Activated CD4-positive, CD25-positive, alpha-beta regulatory T cell treated with anti-CD3 and anti-CD28 coated beads, Interleukin-2, amount 50 U/mL, for 72 hours (primary cell): ENCODE measurements at regions not wholly inside any gene's neighbourhood (a gene's known extent, or its start where the extent isn't known, plus 50 kb on each side); places are given as distances from the start of the nearest gene placed in this dataset.
"Not testable (repeated sequence)": the region's sequence is repeated elsewhere in the genome, so short reads cannot be mapped to it uniquely, and the experiment has no call there.

ENCODE experiments used
- DNase-seq: peaks from one replicate; pipeline ENCODE4 v3.0.0; 2021

DNA sequence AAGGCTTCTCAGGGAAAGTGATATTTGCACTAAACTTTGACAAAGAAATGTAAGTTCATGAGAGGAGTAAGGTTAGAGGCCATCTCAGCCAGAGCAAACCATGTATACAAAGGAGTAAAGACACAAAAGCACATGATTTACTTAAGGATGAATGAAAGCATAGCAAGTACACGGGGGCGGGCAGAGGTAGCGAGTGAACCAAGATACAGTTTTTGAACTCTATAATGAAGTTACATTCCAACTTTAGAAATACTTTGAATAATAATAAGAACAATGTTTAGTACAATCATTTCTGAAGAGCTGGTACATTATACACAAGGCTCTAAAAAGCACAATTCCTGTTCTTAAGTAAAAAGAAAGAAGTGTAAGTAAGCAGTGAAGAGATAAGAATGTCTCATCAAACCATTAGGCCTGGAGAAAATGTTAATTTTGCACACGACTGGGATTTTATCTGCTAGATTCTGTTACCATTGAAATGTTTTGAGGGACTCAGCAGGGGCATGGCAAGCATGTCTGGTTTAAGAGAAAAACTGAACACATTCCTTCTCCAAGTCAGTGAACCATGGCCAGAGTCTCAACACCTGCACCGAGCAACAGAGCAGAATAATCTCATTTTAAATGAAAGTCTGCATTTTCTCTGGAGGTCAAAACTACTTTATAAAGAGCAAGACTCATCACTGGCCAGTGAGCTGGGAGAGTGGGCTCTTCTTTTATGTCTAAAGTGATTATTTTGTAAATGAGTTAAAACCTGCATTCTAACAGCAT lies 147.6 kb upstream of the TRPM3 start:
- no peak for DNase-seq

DNA sequence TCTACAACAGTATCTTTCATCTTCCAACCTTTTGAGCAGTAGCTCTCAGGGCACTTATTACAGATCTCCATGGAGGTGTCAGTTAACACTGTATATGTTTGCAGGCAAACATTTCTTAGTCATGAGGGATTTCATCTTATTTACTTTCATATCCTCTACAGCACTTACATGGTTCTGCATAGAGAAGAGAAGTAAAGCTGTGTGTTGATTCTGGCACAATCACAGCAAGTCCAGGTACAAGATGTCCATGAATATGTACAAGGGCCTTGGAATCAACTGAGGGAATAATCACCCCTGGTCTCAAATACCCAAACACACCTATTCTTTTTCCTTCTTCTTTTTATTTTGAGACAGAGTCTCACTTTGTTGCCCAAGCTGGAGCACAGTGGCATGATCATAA lies 142.0 kb upstream of the TRPM3 start:
- DNase-seq, result no peak

DNA sequence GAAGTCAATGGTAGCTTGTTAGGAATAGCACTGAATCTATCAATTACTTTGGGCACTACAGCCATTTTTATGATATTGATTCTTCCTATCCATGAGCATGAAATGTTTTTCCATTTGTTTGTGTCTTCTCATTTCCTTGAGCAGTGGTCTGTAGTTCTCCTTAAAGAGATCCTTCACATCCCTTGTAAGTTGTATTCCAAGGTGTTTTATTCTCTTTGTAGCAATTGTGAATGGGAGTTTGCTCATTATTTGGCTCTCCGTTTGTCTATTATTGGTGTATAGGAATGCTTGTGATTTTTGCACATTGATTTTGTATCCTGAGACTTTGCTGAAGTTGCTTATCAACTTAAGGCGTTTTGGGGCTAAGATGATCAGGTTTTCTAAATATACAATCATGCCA lies 139.0 kb upstream of the TRPM3 start:
- DNase-seq, result not testable (repeated sequence)

DNA sequence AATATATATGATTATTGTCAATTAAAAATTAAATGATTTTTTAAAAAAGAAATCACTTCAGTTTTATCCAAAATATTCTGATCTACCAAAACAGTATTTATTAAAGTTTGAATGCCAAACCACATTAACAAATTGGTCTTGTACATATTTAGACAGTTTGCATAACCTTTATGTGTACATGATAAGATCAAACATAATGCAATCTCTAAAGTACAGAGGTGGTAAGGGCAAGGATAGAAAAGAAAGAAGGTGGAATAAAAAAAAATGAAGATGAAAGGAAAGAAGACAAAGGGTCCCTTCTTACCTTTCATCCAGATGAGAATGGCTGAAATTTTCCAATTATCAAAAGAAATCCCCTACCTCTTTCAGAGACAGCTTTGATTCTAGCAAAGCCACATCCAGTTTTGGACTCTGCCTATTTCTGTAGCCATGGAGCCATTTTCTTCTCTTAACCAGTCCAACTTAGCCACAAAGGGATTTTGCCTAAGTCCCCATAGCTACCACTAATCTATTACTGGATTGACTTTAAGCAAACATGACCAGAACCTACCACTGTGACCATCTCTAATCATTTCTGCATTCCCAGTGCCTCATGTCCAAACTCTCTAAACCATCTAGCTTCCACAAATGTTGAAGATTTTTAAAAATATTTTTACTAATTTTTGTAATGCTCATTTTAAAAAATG lies 133.3 kb upstream of the TRPM3 start:
- no peak for DNase-seq

DNA sequence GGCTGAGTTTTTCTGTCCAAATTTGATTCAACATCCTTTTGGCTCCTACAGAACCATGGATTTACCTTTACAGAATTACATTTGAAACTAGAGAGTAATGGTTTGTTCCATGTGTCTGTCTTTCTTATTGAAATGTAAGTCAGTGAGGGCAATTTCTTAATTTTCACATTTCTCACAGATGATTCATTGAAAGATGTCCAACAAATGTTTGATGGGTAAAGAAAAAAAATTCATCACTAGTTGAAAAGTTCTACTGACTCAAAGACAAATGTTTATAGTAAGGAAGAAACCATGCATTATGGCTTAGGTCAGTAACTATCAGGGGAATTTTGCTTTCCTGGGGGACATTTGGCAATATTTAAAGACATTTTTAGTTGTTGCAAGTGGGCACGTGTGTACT lies 131.6 kb upstream of the TRPM3 start:
- DNase-seq, result no peak

DNA sequence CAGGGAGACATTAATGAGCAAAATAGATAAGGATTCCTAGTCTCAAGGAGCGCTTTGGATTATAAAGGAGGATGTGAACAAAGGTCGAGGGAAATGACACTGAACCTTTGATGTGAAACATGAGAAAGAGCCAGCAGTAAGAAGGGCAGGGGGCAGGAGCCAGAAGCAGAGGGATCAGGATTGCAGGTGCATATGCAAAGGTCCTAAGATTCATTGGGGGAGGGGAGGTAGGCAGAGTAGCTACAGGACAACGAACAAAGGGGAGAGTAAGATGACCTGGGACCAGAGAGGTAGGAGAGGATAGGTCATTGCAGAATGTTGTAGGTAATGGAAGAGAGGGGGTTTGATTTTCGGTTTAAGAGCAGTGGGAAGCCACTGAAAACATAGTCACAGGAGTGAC lies 129.2 kb upstream of the TRPM3 start:
- DNase-seq, result no peak

DNA sequence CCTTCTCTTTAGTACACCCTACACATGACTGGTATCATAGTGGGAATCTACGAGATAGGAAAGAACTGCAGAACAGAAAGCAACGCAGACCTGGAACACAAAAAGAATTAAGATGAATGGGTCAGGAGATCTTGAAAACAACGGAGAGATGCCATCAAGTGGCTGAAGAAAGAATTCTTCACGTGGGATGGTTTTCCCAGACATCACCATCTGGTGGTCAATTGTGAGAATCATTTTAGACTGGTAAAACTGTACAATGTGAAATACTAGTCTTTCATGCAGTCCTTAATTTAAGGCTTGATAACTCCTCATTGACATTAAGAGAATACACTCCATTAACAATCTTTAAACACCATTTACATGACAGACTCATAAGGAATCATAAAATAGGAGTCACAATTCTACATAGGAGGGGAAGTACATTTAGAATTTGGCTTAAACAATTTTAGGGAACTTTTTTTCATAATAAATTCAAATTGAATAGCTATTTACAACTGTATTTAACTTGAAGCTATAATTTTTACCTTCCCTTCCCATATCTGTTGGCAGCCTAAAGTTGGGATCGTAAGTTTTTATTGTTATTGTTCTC lies 128.4 kb upstream of the TRPM3 start:
- DNase-seq, result no peak

DNA sequence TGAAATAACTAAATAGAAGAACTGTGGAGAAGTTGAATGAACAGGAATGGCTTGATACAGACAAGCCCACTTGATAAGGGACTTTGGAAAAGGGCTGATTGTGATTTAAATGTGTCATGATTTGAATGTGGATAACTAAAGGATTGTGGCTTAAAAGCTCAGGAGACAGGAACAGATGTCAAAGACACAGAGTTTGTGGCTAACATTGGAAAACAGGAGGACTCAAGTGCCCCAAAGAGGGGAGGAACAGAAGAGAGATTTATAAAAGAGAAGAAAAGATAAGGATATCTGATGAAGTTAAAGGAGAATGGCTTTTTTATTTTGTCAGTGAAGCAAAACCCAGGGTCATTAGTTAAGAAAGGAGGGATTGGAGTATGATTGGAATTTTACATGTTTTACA lies 124.2 kb upstream of the TRPM3 start:
- DNase-seq, result no peak

DNA sequence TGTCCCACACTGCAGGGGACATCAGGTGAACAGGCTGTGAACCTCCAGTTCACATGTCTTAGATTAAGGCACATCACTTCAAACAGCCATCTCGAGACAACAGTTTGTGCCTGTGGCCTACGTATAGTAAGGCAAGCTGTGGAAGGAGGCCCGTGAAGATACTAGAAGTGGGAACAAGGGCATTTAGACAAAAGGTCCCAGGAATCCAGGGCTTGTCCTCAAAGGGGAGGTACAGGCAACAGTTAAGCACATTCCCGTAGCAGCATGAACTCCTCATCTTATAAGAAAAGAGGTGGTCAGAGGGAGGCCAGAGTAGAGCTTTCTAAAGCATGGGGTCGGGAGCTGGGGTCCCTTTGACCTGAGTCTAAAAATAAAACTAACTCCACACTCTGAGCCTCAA lies 122.5 kb upstream of the TRPM3 start:
- DNase-seq, result no peak

DNA sequence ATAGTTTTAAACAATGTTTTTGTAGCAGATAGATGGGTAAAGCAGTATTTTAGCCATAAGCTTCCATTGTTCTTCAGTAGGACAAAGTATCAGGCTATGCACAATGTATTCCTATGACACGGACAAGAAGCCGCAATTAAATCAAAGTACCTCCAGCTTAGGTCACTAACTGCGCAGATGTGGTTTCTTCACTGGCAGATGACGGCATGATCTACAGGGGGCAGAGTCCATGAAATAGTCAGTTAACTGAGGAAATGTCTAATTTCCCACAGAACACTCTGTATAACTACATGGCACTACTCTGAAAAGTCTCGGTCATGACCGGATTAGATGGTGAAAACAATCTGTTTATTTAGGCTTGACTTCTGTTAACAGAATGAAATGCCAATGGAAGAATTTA lies 120.7 kb upstream of the TRPM3 start:
- no peak for DNase-seq

DNA sequence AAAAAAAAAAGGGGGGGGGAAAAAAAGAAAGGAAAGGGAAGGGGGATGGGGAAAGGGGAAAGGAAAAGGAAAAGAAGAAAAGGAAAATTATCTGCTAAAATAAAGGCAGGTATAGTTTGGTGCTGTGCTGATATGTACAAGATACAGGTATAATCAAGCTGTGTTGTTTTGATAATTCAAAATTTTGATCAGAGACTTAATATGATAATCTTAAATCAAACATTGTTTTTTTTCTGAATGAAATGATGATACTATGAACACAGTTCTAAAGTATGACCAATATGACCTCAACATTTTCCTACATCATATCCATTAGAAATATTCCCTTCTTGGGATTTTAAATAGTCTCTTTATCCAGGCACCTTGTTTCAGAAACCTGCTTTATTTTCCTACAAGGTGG lies 115.6 kb upstream of the TRPM3 start:
- DNase-seq, result no peak

DNA sequence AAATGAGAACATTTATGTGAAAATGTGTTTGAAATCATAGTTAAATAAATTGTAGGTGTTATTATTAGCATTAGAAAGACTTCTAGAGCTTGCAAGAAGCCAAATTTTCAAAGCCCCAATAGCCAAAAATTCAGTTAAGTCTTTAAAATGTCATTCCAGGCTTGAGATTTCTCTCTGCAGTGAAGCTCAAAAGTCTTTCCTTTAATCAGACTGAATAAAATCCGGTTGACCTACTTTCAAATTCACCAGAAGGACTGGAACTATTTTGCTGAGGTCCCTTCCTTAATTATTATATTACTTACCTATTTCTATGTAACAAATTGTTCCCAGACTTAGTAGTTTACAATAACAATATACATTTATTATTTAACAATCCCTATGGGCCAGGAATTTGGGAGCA lies 112.2 kb upstream of the TRPM3 start:
- no peak for DNase-seq

DNA sequence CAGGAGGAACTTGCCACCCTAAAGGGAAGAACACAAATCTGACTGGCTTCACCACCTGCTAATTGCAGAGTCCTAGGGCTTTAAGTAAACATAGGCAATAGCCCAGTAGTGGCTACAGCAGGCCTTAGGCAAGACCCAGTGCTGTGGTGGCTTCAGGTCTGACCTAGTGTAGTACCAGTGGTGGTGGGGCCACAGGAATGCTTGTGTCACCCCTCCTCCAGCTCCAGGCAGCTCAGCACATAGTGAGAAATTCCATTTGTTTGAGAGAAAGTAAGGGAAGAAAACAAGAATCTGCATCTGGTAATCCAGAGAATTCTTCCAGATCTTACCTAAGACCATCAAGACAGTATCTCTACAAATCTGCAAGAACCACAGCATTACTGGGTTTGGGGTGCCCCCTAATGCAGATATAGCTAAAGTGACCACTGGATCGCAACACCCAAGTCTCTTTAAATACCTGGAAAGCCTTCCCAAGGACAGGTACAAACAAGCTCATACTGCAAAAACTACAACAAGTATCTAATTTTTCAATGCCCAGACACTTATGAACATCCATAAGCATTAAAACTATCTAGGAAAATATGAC lies 102.6 kb upstream of the TRPM3 start:
- no peak for DNase-seq

DNA sequence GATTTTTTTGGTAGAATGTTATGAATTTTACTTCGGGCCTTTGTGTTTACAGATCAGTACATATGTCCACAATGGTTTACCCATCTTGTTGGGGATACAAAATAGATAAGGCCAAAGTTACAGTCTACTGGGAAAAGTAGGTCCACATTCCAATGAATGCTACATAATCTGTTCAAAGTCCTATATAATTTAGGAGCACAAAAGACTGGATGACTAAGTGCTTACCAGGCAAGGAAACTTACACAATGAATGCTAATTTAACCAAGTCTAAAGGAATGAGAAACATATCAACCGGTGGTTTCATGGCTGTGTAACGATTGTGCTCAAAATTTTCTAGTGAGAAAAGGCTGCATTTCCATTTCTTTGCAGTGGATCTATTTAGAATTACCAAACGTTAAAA lies 97.4 kb upstream of the TRPM3 start:
- DNase-seq, result no peak

DNA sequence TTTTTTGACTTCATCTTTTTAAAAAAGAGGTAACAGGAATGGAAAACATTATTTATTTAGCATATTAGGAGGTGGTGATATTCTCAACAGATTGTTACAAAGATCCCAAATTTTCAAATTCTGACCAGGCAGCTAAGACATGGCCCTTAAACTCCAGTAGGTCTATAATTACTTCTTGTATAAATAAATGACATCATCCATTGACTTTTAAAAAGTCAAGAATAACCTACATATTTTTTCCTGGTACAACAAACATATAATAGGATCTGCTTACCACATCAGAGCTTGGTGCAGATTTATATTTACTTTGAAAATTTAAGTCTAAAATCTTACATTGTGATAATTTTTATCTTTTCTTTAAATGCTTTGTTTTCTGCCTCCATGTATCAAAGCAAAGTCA lies 92.2 kb upstream of the TRPM3 start:
- no peak for DNase-seq

DNA sequence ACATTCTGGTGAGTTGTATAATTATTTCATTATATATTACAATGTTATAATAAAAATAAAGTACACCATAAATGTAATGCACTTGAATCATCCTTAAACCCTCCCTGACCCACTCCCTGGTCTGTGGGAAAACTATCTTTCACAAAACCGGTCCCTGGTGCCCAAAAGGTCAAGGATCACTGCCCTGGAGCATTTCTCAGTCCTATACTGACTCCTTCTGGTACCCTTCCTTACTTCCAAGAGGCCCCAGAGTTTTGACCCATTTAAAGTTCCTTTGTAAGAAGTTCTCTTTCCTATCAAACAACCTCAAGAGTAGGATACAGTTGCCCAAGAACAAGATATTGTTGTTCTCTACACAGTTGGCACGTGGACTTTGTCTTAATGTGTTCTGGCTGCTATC lies 88.9 kb upstream of the TRPM3 start:
- DNase-seq, result no peak

DNA sequence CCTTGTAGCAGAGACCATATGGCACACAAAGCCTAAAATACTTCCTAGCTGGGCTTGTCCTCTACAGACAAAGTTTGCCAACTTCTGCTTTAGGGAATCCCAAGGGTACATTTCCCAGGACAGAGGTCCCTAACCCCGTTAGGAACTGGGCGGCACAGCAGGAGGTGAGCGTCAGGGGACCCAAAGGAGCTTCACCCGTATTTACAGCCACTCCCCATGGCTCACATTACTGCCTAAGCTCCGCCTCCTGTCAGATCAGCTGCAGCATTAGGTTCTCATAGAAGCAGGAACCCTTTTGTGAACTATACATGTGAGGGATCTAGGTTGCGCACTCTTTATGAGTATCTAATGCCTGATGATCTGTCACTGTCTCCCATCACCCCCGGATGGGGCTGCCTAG lies 88.5 kb upstream of the TRPM3 start:
- DNase-seq, result no peak

DNA sequence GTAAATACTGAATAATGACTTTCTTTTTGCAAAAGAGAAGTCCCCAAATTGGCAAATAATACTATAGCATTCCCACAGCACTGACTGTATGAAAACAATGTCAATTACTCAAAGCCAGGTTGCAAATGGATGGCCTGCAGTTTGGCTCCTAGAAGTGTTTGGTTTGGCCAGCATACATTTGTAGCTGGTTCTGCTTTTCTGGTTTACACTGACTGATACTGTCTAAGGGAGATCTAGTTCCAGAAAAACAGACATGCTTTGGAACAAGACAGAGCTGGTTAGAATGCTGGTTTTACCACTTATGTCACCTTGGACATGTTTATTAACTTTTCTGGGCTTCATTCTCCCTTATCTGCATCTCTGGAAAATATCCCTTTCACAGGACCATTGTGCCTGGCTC lies 81.5 kb upstream of the TRPM3 start:
- DNase-seq, result no peak

DNA sequence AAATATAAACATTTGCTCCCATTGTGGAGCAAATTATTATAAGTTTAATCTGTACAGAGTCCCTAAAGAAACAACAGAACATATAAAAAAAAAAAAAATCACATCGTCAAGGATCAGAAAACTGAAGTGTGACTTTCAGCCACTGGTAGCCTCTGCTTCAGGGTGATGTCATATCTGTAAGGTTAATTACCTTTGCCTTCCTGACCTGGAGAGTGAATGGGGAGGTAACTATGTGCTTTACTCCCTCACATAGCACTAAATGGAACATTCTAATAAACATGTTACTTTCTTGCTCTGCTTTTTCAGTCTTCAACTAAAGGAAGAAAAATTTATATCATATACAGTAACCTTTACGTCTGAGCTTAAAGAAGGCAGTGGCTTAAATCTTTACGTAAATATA lies 70.3 kb upstream of the TRPM3 start:
- DNase-seq, result no peak

DNA sequence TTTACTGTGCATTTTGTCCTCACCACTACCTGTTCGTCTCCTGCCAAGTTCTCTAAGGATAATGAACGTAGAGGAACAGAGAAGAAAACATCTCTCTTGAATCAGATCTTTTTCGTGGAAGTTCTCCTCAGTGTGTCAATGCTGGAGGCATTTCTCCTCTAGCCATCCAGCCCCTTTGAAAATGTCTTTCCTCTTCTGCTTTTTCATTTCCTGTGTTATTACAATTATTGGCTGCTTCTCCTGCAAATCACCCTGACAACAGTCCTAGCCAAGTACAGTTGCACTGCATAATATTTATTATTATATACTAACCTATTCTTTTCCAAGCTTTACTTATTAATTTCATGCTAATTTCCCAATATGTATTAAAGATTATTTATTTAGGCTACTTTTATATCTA lies 61.8 kb upstream of the TRPM3 start:
- no peak for DNase-seq

DNA sequence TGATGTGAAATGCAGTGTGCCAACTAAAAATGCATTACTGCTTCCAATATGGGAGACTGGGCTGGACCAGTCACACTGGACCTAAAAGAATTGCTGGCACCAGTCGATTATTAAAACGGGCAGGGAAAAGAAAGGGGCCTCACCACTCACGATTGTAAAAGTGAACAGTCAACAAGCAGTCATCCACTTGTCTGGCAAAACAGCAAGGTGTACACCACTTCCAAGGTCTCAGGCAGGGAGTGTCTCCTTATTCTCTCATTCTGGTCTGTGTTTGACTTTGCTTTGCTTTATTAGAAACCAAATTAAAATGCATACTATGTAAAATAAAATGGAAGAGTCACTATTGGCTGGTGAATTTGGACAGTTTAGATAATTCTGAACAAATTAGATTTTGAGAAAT lies 57.8 kb upstream of the TRPM3 start:
- DNase-seq, result no peak

DNA sequence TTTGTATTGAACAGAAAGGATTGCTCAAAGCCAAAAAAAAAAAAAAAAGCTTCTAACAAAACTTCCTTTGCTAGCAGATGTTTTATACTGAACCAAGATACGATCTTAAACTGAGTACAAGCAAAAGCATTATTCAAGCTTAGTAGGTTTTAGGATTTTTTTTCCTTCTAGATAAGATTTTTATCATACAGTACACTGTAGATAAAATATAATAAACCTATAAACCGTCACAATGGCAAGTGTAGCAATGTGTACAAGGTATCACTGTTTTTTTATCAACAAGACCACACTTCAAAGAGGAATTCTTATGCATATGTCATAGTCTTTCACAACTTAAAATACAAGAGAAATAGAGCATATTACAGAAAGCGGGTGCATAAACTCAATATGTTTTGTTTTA lies 56.5 kb upstream of the TRPM3 start:
- no peak for DNase-seq

DNA sequence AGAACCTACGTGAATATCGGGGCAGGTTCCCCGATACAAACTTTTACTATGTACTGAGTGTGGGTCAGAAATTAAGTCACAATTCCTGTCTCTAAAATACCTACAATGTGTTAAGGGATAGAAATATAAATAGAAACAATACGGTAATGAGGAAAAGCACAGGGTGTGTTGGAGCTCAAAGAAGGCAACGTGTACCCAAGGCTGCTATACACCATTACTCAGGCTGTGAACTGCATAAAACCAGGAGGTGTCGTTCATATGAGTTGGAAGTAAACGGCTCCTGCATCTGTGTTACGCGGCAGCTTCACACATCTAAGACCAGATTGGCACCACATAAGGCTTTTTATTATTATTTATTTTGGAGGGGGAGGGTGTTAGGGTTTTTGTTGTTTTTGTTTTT lies 50.1 kb upstream of the TRPM3 start:
- DNase-seq, result no peak
